Gastroesophageal sphincter (tissue), 4 donors: ENCODE measurements at regions not wholly inside any gene's neighbourhood (a gene's known extent, or its start where the extent isn't known, plus 50 kb on each side); places are given as distances from the start of the nearest gene placed in this dataset.

Experiments
- ATAC-seq: fragments of 150-250 bp; one replicate; pipeline ENCODE4 v1.9.1; 2016; ENCODE audit warnings: mild to moderate bottlenecking, moderate library complexity
- H3K27ac ChIP-seq, 4 donors: fragments of 200-600 bp; sonication (generic) in 3 of 4; 1 replicate in 3 of 4; 2 replicates in 1 of 4; pipeline ENCODE4 v1.5.1; 2016 to 2019
- H3K27me3 ChIP-seq: fragments of 200-600 bp; sonication (generic); one replicate; pipeline ENCODE4 v1.5.1; 2019
- H3K36me3 ChIP-seq, 2 donors: fragments of 200-600 bp; sonication (generic); one replicate each; pipeline ENCODE4 v1.5.1; 2019; ENCODE audit warnings: control low read depth in 1 of 2
- H3K4me1 ChIP-seq, 3 donors: fragments of 200-600 bp; sonication (generic); 1 replicate in 2 of 3; 2 replicates in 1 of 3; pipeline ENCODE4 v1.5.1; 2016 to 2019; ENCODE audit warnings: control low read depth in 2 of 3
- H3K4me3 ChIP-seq, 2 donors: fragments of 200-600 bp; sonication (generic); one replicate each; pipeline ENCODE4 v1.5.1; 2019; ENCODE audit warnings: mild to moderate bottlenecking in 1 of 2, moderate library complexity in 1 of 2
- H3K9me3 ChIP-seq, 3 donors: fragments of 200-600 bp; sonication (generic); one replicate each; pipeline ENCODE4 v1.5.1; 2017 to 2019; ENCODE audit warnings: control low read depth in 2 of 3
- EP300 ChIP-seq: sonication (generic); formaldehyde crosslinking; IDR thresholded peaks from one replicate; pipeline ENCODE4 v1.6.1; 2017; ENCODE audit warnings: antibody characterized with exemption, mild to moderate bottlenecking
- POLR2A ChIP-seq, 2 donors: fragments of 450-650 bp; IDR thresholded peaks; one replicate each; pipeline ENCODE4 v1.6.1; 2017; ENCODE audit warnings: antibody characterized with exemption in 2 of 2, mild to moderate bottlenecking in 2 of 2, moderate library complexity in 1 of 2
- POLR2AphosphoS5 ChIP-seq: sonication (generic); formaldehyde crosslinking; IDR thresholded peaks from one replicate; pipeline ENCODE4 v1.6.1; 2017; ENCODE audit warnings: antibody characterized with exemption
- WGBS, 2 donors: methylation state at CpG; one replicate each; pipeline ENCODE4 v1.1.5; 2018; ENCODE audit warnings: low coverage in 1 of 2; 5-methylcytosine and 5-hydroxymethylcytosine counted together
- TF ChIP-seq, protein P1 (sequence below), 4 experiments: fragments of 200-600 bp in 2 of 4; fragments of 450-650 bp in 2 of 4; sonication (generic) in 1 of 4; IDR thresholded peaks; one replicate each; pipeline ENCODE4 v1.5.1; 2017 to 2019; ENCODE audit warnings: antibody characterized with exemption in 4 of 4, mild to moderate bottlenecking in 2 of 4, moderate library complexity in 2 of 4

DNA sequence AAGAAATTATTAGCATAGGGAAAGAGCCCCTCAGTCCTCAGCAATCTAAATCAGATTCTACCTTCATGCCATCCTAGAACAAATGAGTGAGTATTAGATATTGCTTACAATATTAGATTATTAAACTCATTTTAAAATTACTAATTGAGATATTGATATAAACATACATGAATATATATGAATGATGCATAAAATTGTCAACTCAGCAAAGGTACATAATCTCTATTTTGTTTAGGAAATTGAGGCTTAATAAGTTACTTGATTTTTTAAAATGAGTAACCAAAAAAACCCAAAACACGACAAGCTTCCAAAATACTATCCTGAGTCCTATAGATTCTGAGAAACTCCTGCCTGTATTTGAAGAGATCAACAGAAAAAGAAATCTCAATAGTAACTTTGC lies 297.7 kb upstream of the TMCO5A start:
- H3K27me3 ChIP-seq = no peaks in the 10 kb centered on the region
- no peaks in the 10 kb centered on the region for H3K9me3 ChIP-seq
- no peaks in the 10 kb centered on the region for H3K4me1 ChIP-seq
- H3K36me3 ChIP-seq = no peaks in the 10 kb centered on the region
- WGBS, 2 donors = 81 to 100% methylated on average over 1 of the region's 1 CpG
- TF ChIP-seq POLR2A (IDR thresholded peaks at IDR 0.05) (no peak), POLR2AphosphoS5 (no peak), EP300 (no peak)
- TF ChIP-seq, protein P1, sequence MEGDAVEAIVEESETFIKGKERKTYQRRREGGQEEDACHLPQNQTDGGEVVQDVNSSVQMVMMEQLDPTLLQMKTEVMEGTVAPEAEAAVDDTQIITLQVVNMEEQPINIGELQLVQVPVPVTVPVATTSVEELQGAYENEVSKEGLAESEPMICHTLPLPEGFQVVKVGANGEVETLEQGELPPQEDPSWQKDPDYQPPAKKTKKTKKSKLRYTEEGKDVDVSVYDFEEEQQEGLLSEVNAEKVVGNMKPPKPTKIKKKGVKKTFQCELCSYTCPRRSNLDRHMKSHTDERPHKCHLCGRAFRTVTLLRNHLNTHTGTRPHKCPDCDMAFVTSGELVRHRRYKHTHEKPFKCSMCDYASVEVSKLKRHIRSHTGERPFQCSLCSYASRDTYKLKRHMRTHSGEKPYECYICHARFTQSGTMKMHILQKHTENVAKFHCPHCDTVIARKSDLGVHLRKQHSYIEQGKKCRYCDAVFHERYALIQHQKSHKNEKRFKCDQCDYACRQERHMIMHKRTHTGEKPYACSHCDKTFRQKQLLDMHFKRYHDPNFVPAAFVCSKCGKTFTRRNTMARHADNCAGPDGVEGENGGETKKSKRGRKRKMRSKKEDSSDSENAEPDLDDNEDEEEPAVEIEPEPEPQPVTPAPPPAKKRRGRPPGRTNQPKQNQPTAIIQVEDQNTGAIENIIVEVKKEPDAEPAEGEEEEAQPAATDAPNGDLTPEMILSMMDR (IDR thresholded peaks at IDR 0.05) = no peak
- no peak overlapping the region for H3K4me3 ChIP-seq
- H3K27ac ChIP-seq = no peak overlapping the region
- ATAC-seq = no peak

DNA sequence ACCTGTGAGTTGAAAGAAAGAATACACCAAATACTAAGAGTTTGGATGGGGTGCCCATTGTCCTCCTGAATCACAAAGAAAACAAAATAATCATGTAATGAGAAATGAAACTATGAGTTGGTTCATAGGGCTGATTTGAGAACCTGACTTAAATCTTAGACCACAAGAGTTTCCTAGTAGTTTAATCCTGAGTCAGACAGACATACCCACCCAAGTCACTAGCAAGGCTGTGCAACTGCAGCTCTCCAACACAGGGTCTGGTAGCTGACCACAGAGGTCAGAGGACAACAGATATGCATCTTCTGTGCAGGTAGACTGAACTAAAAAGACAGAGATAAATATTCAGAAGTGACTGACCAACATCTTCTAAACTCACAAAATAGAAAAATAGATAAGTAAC lies 296.3 kb upstream of the TMCO5A start:
- Histone ChIP-seq H3K9me3 (no peaks in the 10 kb centered on the region), H3K27me3 (no peaks in the 10 kb centered on the region), H3K4me3 (no peak overlapping the region), H3K27ac (no peak overlapping the region), H3K36me3 (no peaks in the 10 kb centered on the region), H3K4me1 (no peaks in the 10 kb centered on the region)
- ATAC-seq = no peak
- TF ChIP-seq, protein P1 (IDR thresholded peaks at IDR 0.05) = no peak

DNA sequence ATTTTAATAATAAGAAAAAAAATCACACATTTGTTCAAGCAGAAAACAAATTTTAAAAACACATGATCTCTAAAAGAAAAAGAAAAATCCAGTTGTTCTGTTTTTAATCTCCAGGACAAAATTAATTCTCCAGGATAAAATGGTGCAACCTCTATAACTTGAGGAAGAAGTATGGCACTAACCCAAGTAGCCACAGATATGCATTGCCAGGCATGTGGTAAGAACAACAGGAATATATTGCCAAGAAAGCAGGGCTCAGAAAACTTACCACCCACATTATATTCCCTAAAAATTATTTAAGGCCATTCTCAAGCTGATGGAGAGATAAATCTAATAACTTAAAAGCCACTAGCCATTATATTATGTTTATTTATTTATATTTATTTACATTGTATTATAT lies 295.7 kb upstream of the TMCO5A start:
- Histone ChIP-seq H3K36me3 (no peaks in the 10 kb centered on the region), H3K4me3 (no peak overlapping the region), H3K27me3 (no peaks in the 10 kb centered on the region), H3K27ac (no peak overlapping the region), H3K4me1 (no peaks in the 10 kb centered on the region), H3K9me3 (no peaks in the 10 kb centered on the region)
- no peak for ATAC-seq
- TF ChIP-seq POLR2AphosphoS5 (no peak), POLR2A (IDR thresholded peaks at IDR 0.05) (no peak), EP300 (no peak)
- TF ChIP-seq, protein P1 (IDR thresholded peaks at IDR 0.05) = no peak

DNA sequence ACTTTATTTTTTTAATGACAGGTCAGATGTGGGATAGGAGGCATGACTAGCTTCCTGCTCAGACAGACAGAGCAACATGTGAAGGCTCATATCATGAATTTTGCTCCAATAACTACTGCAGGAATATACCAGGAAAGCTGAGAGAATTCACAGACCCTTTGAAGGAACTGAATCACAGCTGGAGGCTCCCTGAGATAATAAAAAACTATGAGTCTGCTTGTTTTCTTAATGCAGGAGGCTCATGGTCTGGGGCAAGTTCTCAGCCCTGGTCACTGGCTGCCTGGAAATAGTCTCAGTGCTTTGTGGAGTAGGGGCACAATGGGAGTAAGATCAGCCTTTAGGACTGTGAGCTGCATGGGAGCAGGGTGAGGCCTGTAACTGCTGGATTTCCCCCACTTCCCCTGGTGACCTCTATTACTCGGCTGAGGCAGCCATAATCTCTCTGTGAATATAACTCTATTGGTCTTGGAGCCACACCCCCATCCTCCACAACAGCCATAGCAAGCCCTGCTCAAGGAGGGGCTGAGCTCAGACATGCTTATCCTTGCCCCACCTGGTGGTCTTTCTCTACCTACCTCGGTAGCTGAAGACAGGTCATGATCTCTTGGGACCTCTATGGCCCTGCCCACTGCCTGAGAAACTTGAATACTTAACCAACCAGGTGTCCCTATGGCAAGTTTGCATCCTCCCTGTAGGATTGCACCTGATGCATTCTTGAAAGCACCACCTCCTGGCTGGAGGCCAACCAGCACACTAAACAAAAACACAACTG lies 281.6 kb upstream of the TMCO5A start:
- Histone ChIP-seq H3K4me3 (no peak overlapping the region), H3K27ac (no peak overlapping the region), H3K36me3 (no peaks in the 10 kb centered on the region), H3K4me1 (no peaks in the 10 kb centered on the region), H3K27me3 (no peaks in the 10 kb centered on the region), H3K9me3 (peaks cover 0 to 44% (median 0%) of the 10 kb centered on the region in 3 donors)
- no peak for ATAC-seq
- 90 to 100% methylated on average over 1 of the region's 2 CpGs for WGBS, 2 donors
- TF ChIP-seq POLR2AphosphoS5 (no peak), EP300 (no peak), POLR2A (IDR thresholded peaks at IDR 0.05) (no peak)
- TF ChIP-seq, protein P1 (IDR thresholded peaks at IDR 0.05) = no peak

DNA sequence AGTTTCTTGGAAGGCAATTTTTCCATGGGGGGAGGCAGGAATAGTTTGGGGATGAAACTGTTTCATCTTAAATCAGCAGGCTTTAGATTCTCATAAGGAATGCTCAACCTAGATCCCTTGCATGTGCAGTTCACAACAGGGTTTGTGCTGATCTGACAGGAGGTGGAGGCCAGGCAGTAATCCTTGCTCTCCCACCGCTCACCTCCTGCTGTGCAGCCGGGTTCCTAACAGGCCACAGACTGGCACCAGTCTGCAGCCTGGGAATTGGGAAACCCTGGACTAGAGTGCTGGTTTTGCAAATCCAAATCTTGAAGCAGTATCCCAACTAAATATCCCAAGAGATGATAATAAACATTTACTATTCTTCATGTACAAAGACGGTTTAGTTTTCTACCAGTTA lies 256.3 kb upstream of the TMCO5A start:
- H3K27ac ChIP-seq = no peak overlapping the region
- no peaks in the 10 kb centered on the region for H3K36me3 ChIP-seq
- no peaks in the 10 kb centered on the region for H3K9me3 ChIP-seq
- TF ChIP-seq, protein P1 (IDR thresholded peaks at IDR 0.05) = no peak
- TF ChIP-seq POLR2A (IDR thresholded peaks at IDR 0.05) = no peak
- no peak for TF ChIP-seq EP300
- no peak for TF ChIP-seq POLR2AphosphoS5
- no peaks in the 10 kb centered on the region for H3K27me3 ChIP-seq
- H3K4me1 ChIP-seq = no peaks in the 10 kb centered on the region
- 40 to 83% methylated on average over 1 of the region's 3 CpGs for WGBS, 2 donors
- no peak overlapping the region for H3K4me3 ChIP-seq
- ATAC-seq = no peak
